MCF 10A (cell line): ENCODE measurements at regions not wholly inside any gene's neighbourhood (a gene's known extent, or its start where the extent isn't known, plus 50 kb on each side); places are given as distances from the start of the nearest gene placed in this dataset.

Experiments used
- BruUV-seq: library from RNA; stranded (reverse); fragments of 400-500 nt; replicated peaks from 2 replicates; lab custom pipeline; 2021; lab: Mats Ljungman, UMichigan
- CTCF ChIA-PET: fragments of 300-600 bp; sonication (Branson Sonifier 250); formaldehyde crosslinking; extraction: SDS; loops from one replicate; lab custom pipeline; 2021; ENCODE audit warnings: antibody characterized with exemption, inconsistent platforms; lab: Yijun Ruan, JAX
- POLR2A ChIA-PET: fragments of 300-600, 350-650 bp; sonication (Branson Sonifier 250); formaldehyde crosslinking; extraction: SDS; loops from one replicate; lab custom pipeline; 2020; ENCODE audit warnings: antibody characterized with exemption, inconsistent platforms; lab: Yijun Ruan, JAX
- DNase-seq: peaks from one replicate; pipeline ENCODE4 v3.0.0-alpha.2; 2018; ENCODE audit not compliant: unreplicated experiment
- H3K27ac Mint-ChIP-seq: one replicate; pipeline ENCODE4 v1.8.0; 2022; ENCODE audit warnings: mild to moderate bottlenecking, low read depth, mixed read lengths; ENCODE audit not compliant: unreplicated experiment
- H3K27me3 Mint-ChIP-seq: one replicate; pipeline ENCODE4 v1.8.0; 2022; ENCODE audit warnings: mixed read lengths; ENCODE audit not compliant: insufficient read depth, unreplicated experiment
- H3K36me3 Mint-ChIP-seq: one replicate; pipeline ENCODE4 v1.8.0; 2022; ENCODE audit warnings: mild to moderate bottlenecking, moderate library complexity, mixed read lengths; ENCODE audit not compliant: insufficient read depth, unreplicated experiment
- H3K4me1 Mint-ChIP-seq: one replicate; pipeline ENCODE4 v1.8.0; 2022; ENCODE audit warnings: mixed read lengths; ENCODE audit not compliant: insufficient read depth, unreplicated experiment
- H3K4me3 Mint-ChIP-seq: one replicate; pipeline ENCODE4 v1.8.0; 2022; ENCODE audit warnings: mild to moderate bottlenecking, moderate library complexity, mixed read lengths; ENCODE audit not compliant: unreplicated experiment
- H3K9me3 Mint-ChIP-seq: one replicate; pipeline ENCODE4 v1.8.0; 2022; ENCODE audit warnings: mixed read lengths; ENCODE audit not compliant: unreplicated experiment
- CTCF ChIP-seq: fragments of 200-600 bp; IDR thresholded peaks from one replicate; pipeline ENCODE4 v1.8.0; 2022; ENCODE audit warnings: antibody characterized with exemption, mild to moderate bottlenecking; ENCODE audit not compliant: unreplicated experiment
- intact Hi-C: fragments of 100-400 bp; cut with micrococcal nuclease; formaldehyde crosslinking; loops from 2 replicates; pipeline ENCODE4 v1.14.1; 2022

- POLR2A ChIA-PET = no interaction called here
- H3K9me3 Mint-ChIP-seq = no peaks in the 10 kb centered on the region
- no peak for DNase-seq
- peaks cover 6% of the 10 kb centered on the region for H3K4me1 Mint-ChIP-seq
- intact Hi-C loops = no loop called here
- no peak for TF ChIP-seq CTCF
- H3K36me3 Mint-ChIP-seq = peaks cover 6% of the 10 kb centered on the region
- no peak overlapping the region for H3K4me3 Mint-ChIP-seq
- H3K27me3 Mint-ChIP-seq = peaks cover 25% of the 10 kb centered on the region
- H3K27ac Mint-ChIP-seq = no peak overlapping the region
- CTCF ChIA-PET = no interaction called here
- BruUV-seq = no TSS peak
These were observed 104.2 kb downstream of the FAM47B start for GRCh38 chrX:35046660-35047296.

- ChIA-PET CTCF (interaction anchor here (0.6 kb wide), 1 partner anchor 455 kb away, joined by 3 read pairs; no protein-coding TSS in a partner anchor), POLR2A (no interaction called here)
- H3K4me3 Mint-ChIP-seq = no peak overlapping the region
- TF ChIP-seq CTCF = no peak
- no TSS peak for BruUV-seq
- no peak overlapping the region for H3K27ac Mint-ChIP-seq
- peaks cover 14% of the 10 kb centered on the region for H3K27me3 Mint-ChIP-seq
- intact Hi-C loops = no loop called here
- H3K4me1 Mint-ChIP-seq = no peaks in the 10 kb centered on the region
- H3K9me3 Mint-ChIP-seq = no peaks in the 10 kb centered on the region
- no peak for DNase-seq
- H3K36me3 Mint-ChIP-seq = no peaks in the 10 kb centered on the region
These were observed 133.5 kb downstream of the FAM47B start for GRCh38 chrX:35076061-35076460.

- Mint-ChIP-seq H3K4me1 (no peaks in the 10 kb centered on the region), H3K36me3 (no peaks in the 10 kb centered on the region), H3K27me3 (no peaks in the 10 kb centered on the region), H3K9me3 (no peaks in the 10 kb centered on the region), H3K4me3 (no peak overlapping the region), H3K27ac (no peak overlapping the region)
- POLR2A ChIA-PET = no interaction called here
- no TSS peak for BruUV-seq
- intact Hi-C loops = no loop called here
- TF ChIP-seq CTCF = no peak
- CTCF ChIA-PET = interaction anchor here (0.6 kb wide), 2 partner anchors 430 to 570 kb away, joined by 3 to 4 read pairs; no protein-coding TSS in a partner anchor
- no peak for DNase-seq
These were observed 148.2 kb downstream of the FAM47B start for GRCh38 chrX:35090801-35091200.

GRCh38 chrX:35098419-35098818, 155.8 kb downstream of the FAM47B start:
- Mint-ChIP-seq H3K27ac (no peak overlapping the region), H3K36me3 (no peaks in the 10 kb centered on the region), H3K27me3 (no peaks in the 10 kb centered on the region), H3K4me1 (no peaks in the 10 kb centered on the region), H3K9me3 (no peaks in the 10 kb centered on the region), H3K4me3 (no peak overlapping the region)
- DNase-seq = peak; percentile 4
- BruUV-seq = no TSS peak
- intact Hi-C loops = no loop called here
- TF ChIP-seq CTCF = no peak
- ChIA-PET POLR2A (no interaction called here), CTCF (no interaction called here)
